ENCODE measurements at regions not wholly inside any gene's neighbourhood (a gene's known extent, or its start where the extent isn't known, plus 50 kb on each side); places are given as distances from the start of the nearest gene placed in this dataset.
A peak's percentile ranks its signal among the peaks of the same experiment; 100 is the strongest.

GRCh38 chr12:60100852-60101251, 505.0 kb downstream of the SLC16A7 start:
- no peak overlapping the region for H3K4me3 ChIP-seq (ENCODE audit: control insufficient read depth, low read depth, low read length)
- DNase-seq (ENCODE audit: low read depth): no peak
- TF ChIP-seq, protein P1, sequence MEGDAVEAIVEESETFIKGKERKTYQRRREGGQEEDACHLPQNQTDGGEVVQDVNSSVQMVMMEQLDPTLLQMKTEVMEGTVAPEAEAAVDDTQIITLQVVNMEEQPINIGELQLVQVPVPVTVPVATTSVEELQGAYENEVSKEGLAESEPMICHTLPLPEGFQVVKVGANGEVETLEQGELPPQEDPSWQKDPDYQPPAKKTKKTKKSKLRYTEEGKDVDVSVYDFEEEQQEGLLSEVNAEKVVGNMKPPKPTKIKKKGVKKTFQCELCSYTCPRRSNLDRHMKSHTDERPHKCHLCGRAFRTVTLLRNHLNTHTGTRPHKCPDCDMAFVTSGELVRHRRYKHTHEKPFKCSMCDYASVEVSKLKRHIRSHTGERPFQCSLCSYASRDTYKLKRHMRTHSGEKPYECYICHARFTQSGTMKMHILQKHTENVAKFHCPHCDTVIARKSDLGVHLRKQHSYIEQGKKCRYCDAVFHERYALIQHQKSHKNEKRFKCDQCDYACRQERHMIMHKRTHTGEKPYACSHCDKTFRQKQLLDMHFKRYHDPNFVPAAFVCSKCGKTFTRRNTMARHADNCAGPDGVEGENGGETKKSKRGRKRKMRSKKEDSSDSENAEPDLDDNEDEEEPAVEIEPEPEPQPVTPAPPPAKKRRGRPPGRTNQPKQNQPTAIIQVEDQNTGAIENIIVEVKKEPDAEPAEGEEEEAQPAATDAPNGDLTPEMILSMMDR (conservative IDR thresholded peaks at IDR 0.05; ENCODE audit: control insufficient read depth, insufficient read depth, low read depth, low read length): no peak

DNA sequence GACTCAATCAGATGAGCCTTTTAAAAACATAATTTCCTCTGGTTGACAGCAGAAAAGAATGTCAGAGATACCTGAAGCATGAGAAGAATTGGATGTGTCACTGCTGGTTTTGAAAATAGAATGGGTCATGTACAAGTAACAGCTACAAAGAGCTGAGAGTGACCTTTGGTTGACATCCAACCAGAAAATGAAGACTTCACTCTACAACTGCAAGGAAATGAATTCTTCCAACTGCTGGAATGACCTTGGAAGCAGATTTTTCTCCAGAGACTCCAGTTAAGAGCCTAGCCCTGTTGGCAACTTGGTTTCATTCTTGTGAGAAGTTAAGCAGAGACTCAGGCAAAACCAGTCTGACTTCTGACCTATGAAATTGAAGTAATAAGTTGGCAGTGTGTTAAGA, 505.9 kb downstream of the SLC16A7 start:
- TF ChIP-seq, protein P1 (conservative IDR thresholded peaks at IDR 0.05; ENCODE audit: control insufficient read depth, insufficient read depth, low read depth, low read length): no peak
- H3K4me3 ChIP-seq (ENCODE audit: control insufficient read depth, low read depth, low read length): no peak overlapping the region
- peak; percentile 29 for DNase-seq (ENCODE audit: low read depth)

GRCh38 chr12:60106214-60106613, 510.4 kb downstream of the SLC16A7 start:
- TF ChIP-seq, protein P1 (conservative IDR thresholded peaks at IDR 0.05; ENCODE audit: control insufficient read depth, insufficient read depth, low read depth, low read length): peak; percentile 57
- no peak overlapping the region for H3K4me3 ChIP-seq (ENCODE audit: control insufficient read depth, low read depth, low read length)
- peak; percentile 58 for DNase-seq (ENCODE audit: low read depth)

DNA sequence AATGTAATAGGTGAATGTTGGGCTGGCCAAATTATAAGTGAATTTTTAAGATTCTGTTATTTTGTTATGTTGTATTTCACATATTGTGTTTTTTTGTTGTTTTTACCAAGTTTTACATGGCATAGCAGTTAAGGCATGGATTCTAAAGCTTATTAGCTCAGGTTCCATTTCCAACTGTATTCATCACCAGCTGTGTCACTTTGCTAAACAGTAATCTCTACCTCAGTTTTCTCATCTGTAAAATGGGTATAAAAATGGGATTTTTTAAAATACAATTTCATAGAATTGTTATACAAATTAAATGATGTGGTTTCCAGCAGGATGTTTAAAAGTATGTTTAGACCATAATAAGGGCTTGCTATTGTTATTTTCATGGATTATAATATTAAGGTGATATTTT, 512.2 kb downstream of the SLC16A7 start:
- no peak for DNase-seq (ENCODE audit: low read depth)
- TF ChIP-seq, protein P1 (conservative IDR thresholded peaks at IDR 0.05; ENCODE audit: control insufficient read depth, insufficient read depth, low read depth, low read length): no peak
- no peak overlapping the region for H3K4me3 ChIP-seq (ENCODE audit: control insufficient read depth, low read depth, low read length)

GRCh38 chr12:60112063-60112462, 516.2 kb downstream of the SLC16A7 start:
- TF ChIP-seq, protein P1 (conservative IDR thresholded peaks at IDR 0.05; ENCODE audit: control insufficient read depth, insufficient read depth, low read depth, low read length): no peak
- no peak for DNase-seq (ENCODE audit: low read depth)
- H3K4me3 ChIP-seq (ENCODE audit: control insufficient read depth, low read depth, low read length): no peak overlapping the region

- TF ChIP-seq, protein P1 (conservative IDR thresholded peaks at IDR 0.05; ENCODE audit: control insufficient read depth, insufficient read depth, low read depth, low read length): no peak
- peak; percentile 11 for DNase-seq (ENCODE audit: low read depth)
- no peak overlapping the region for H3K4me3 ChIP-seq (ENCODE audit: control insufficient read depth, low read depth, low read length)
Measured at GRCh38 chr12:60112763-60113162, 516.9 kb downstream of the SLC16A7 start.

DNA sequence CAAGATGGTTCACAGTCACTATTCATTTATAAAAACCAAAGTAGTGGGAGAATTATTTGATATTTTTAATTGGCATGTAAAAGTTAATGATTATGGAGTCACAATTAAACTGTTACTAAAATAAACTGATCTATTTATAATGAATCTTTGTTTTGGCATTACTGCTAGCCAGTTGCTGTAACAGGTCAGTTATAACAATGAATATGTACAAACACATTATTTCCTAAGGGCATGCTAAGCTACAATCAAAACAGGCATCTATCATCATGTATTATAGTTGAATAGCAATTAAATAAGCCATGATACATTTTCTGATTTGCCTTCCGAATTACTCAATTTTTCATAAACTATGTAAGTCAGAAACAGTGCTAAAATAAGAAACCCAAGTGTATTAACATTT, 518.3 kb downstream of the SLC16A7 start:
- no peak for DNase-seq (ENCODE audit: low read depth)
- TF ChIP-seq, protein P1 (conservative IDR thresholded peaks at IDR 0.05; ENCODE audit: control insufficient read depth, insufficient read depth, low read depth, low read length): no peak

More for the DNA sequence above, 518.3 kb downstream of the SLC16A7 start:
- no peak overlapping the region for H3K4me3 ChIP-seq (ENCODE audit: control insufficient read depth, low read depth, low read length)

Measured in fibroblast of mammary gland (primary cell).